Activated T-cell treated with anti-CD3 and anti-CD28 coated beads, Interleukin-2, amount 50 U/mL, for 72 hours (primary cell): ENCODE measurements at regions not wholly inside any gene's neighbourhood (a gene's known extent, or its start where the extent isn't known, plus 50 kb on each side); places are given as distances from the start of the nearest gene placed in this dataset.

Source experiments
- ATAC-seq, 2 donors: fragments of 150-1000 bp; cut with Tn5 transposase; replicated peaks in 1 of 2; 2 replicates each; pipeline ENCODE4 v1.10.0; 2021; ENCODE audit warnings: moderate library complexity in 2 of 2, mild to moderate bottlenecking in 1 of 2
- DNase-seq, 2 donors: peaks; one replicate each; pipeline ENCODE4 v3.0.0; 2021 to 2022; ENCODE audit warnings: mixed read lengths in 1 of 2
- H3K27ac Mint-ChIP-seq: one replicate; pipeline ENCODE4 v1.8.0; 2022; ENCODE audit warnings: mild to moderate bottlenecking, moderate library complexity, mixed read lengths
- H3K27me3 Mint-ChIP-seq: one replicate; pipeline ENCODE4 v1.8.0; 2022; ENCODE audit warnings: low read depth, mixed read lengths
- H3K36me3 Mint-ChIP-seq, 2 donors: one replicate each; pipeline ENCODE4 v1.8.0; 2022; ENCODE audit warnings: mixed read lengths in 2 of 2, mild to moderate bottlenecking in 1 of 2; ENCODE audit not compliant: insufficient read depth in 2 of 2
- H3K4me1 Mint-ChIP-seq: one replicate; pipeline ENCODE4 v1.8.0; 2022; ENCODE audit warnings: low read depth, mixed read lengths
- H3K4me3 Mint-ChIP-seq, 2 donors: one replicate each; pipeline ENCODE4 v1.8.0; 2022; ENCODE audit warnings: mild to moderate bottlenecking in 2 of 2, mixed read lengths in 2 of 2, moderate library complexity in 2 of 2
- H3K9me3 Mint-ChIP-seq, 2 donors: one replicate each; pipeline ENCODE4 v1.8.0; 2022; ENCODE audit warnings: mixed read lengths in 2 of 2

GRCh38 chrX:45788941-45789348, 588.3 kb upstream of the DIPK2B start:
- no peak for DNase-seq
- no peaks in the 10 kb centered on the region for H3K9me3 Mint-ChIP-seq
- peaks cover 22% of the 10 kb centered on the region for H3K27me3 Mint-ChIP-seq
- peak in 1 of 2 donors; percentile 30 for ATAC-seq
- peaks cover 66% of the 10 kb centered on the region for H3K4me1 Mint-ChIP-seq
- H3K27ac Mint-ChIP-seq = peak overlapping the region; percentile 43
- H3K36me3 Mint-ChIP-seq = peaks cover 4 to 26% of the 10 kb centered on the region in 2 donors
- H3K4me3 Mint-ChIP-seq = peak overlapping the region in 1 of 2 donors; percentile 60

- DNase-seq (no peak), ATAC-seq (no peak)
- Mint-ChIP-seq H3K4me3 (peak overlapping the region in 1 of 2 donors; percentile 60), H3K4me1 (peaks cover 64% of the 10 kb centered on the region), H3K27ac (peak overlapping the region; percentile 43), H3K9me3 (no peaks in the 10 kb centered on the region), H3K36me3 (peaks cover 4 to 23% of the 10 kb centered on the region in 2 donors), H3K27me3 (peaks cover 22% of the 10 kb centered on the region)
Observed at GRCh38 chrX:45788315-45788714, 587.6 kb upstream of the DIPK2B start.

GRCh38 chrX:45784590-45784989, 583.9 kb upstream of the DIPK2B start:
- no peak overlapping the region for H3K4me3 Mint-ChIP-seq
- peaks cover 71% of the 10 kb centered on the region for H3K4me1 Mint-ChIP-seq
- DNase-seq (no peak), ATAC-seq (no peak)
- H3K27me3 Mint-ChIP-seq = peaks cover 21% of the 10 kb centered on the region
- peaks cover 11 to 17% of the 10 kb centered on the region in 2 donors for H3K36me3 Mint-ChIP-seq
- H3K9me3 Mint-ChIP-seq = no peaks in the 10 kb centered on the region
- peak overlapping the region; percentile 55 for H3K27ac Mint-ChIP-seq

- Mint-ChIP-seq H3K4me3 (no peak overlapping the region), H3K27me3 (peaks cover 22% of the 10 kb centered on the region), H3K9me3 (peaks cover 0 to 5% of the 10 kb centered on the region in 2 donors), H3K4me1 (peaks cover 72% of the 10 kb centered on the region), H3K36me3 (peaks cover 13 to 19% of the 10 kb centered on the region in 2 donors), H3K27ac (peak overlapping the region; percentile 79)
- DNase-seq (no peak), ATAC-seq (no peak)
Observed at GRCh38 chrX:45783002-45783401, 582.3 kb upstream of the DIPK2B start.

GRCh38 chrX:45781901-45782553, 581.4 kb upstream of the DIPK2B start:
- ATAC-seq (peak in 1 of 2 donors; percentile 66), DNase-seq (no peak)
- H3K4me3 Mint-ChIP-seq = peak overlapping the region in 1 of 2 donors; percentile 27
- H3K9me3 Mint-ChIP-seq = peaks cover 0 to 5% of the 10 kb centered on the region in 2 donors
- H3K27me3 Mint-ChIP-seq = peaks cover 26% of the 10 kb centered on the region
- peak overlapping the region; percentile 79 for H3K27ac Mint-ChIP-seq
- peaks cover 14 to 19% of the 10 kb centered on the region in 2 donors for H3K36me3 Mint-ChIP-seq
- peaks cover 72% of the 10 kb centered on the region for H3K4me1 Mint-ChIP-seq

- H3K4me3 Mint-ChIP-seq = peak overlapping the region in 1 of 2 donors; percentile 29
- peaks cover 86% of the 10 kb centered on the region for H3K4me1 Mint-ChIP-seq
- peak in 1 of 2 donors; percentile 10 for ATAC-seq
- peaks cover 14 to 16% of the 10 kb centered on the region in 2 donors for H3K36me3 Mint-ChIP-seq
- H3K27ac Mint-ChIP-seq = peak overlapping the region; percentile 28
- peaks cover 36% of the 10 kb centered on the region for H3K27me3 Mint-ChIP-seq
- no peak for DNase-seq
- peaks cover 0 to 5% of the 10 kb centered on the region in 2 donors for H3K9me3 Mint-ChIP-seq
Observed at GRCh38 chrX:45778616-45779015, 577.9 kb upstream of the DIPK2B start.

- H3K36me3 Mint-ChIP-seq = peaks cover 9 to 12% of the 10 kb centered on the region in 2 donors
- peak overlapping the region; percentile 75 for H3K27ac Mint-ChIP-seq
- DNase-seq (no peak), ATAC-seq (no peak)
- peaks cover 40% of the 10 kb centered on the region for H3K27me3 Mint-ChIP-seq
- H3K4me1 Mint-ChIP-seq = peaks cover 89% of the 10 kb centered on the region
- peaks cover 0 to 5% of the 10 kb centered on the region in 2 donors for H3K9me3 Mint-ChIP-seq
- peak overlapping the region; percentile 13 to 56 for H3K4me3 Mint-ChIP-seq
Observed at GRCh38 chrX:45777366-45777765, 576.7 kb upstream of the DIPK2B start.

- ATAC-seq (no peak), DNase-seq (no peak)
- peaks cover 8 to 15% of the 10 kb centered on the region in 2 donors for H3K36me3 Mint-ChIP-seq
- H3K4me1 Mint-ChIP-seq = peaks cover 96% of the 10 kb centered on the region
- no peak overlapping the region for H3K27ac Mint-ChIP-seq
- H3K9me3 Mint-ChIP-seq = peaks cover 0 to 5% of the 10 kb centered on the region in 2 donors
- H3K4me3 Mint-ChIP-seq = peak overlapping the region in 1 of 2 donors; percentile 31
- H3K27me3 Mint-ChIP-seq = peaks cover 56% of the 10 kb centered on the region
Observed at GRCh38 chrX:45775468-45775867, 574.8 kb upstream of the DIPK2B start.

- Mint-ChIP-seq H3K4me3 (peak overlapping the region; percentile 31 to 33), H3K4me1 (peaks cover 92% of the 10 kb centered on the region), H3K36me3 (peaks cover 7 to 12% of the 10 kb centered on the region in 2 donors), H3K27ac (peak overlapping the region; percentile 19), H3K27me3 (peaks cover 53% of the 10 kb centered on the region), H3K9me3 (peaks cover 0 to 5% of the 10 kb centered on the region in 2 donors)
- ATAC-seq = peak; percentile 10 to 18
- peak in 1 of 2 donors; percentile 34 for DNase-seq
Observed at GRCh38 chrX:45774961-45775360, 574.3 kb upstream of the DIPK2B start.

- DNase-seq = no peak
- Mint-ChIP-seq H3K27me3 (peaks cover 50% of the 10 kb centered on the region), H3K4me3 (peak overlapping the region; percentile 15 to 100), H3K9me3 (no peaks in the 10 kb centered on the region), H3K27ac (peak overlapping the region; percentile 94), H3K36me3 (peaks cover 3 to 11% of the 10 kb centered on the region in 2 donors), H3K4me1 (peaks cover 83% of the 10 kb centered on the region)
- ATAC-seq = no peak
Observed at GRCh38 chrX:45773572-45773971, 572.9 kb upstream of the DIPK2B start.

- peak; percentile 76 for ATAC-seq
- H3K36me3 Mint-ChIP-seq = peaks cover 5 to 16% of the 10 kb centered on the region in 2 donors
- H3K4me3 Mint-ChIP-seq = peak overlapping the region; percentile 84 to 100
- DNase-seq = peak; percentile 56 to 67
- no peaks in the 10 kb centered on the region for H3K9me3 Mint-ChIP-seq
- peaks cover 43% of the 10 kb centered on the region for H3K27me3 Mint-ChIP-seq
- H3K4me1 Mint-ChIP-seq = peaks cover 74% of the 10 kb centered on the region
- peak overlapping the region; percentile 94 for H3K27ac Mint-ChIP-seq
Observed at GRCh38 chrX:45771560-45772340, 571.1 kb upstream of the DIPK2B start.

GRCh38 chrX:45771114-45771513, 570.4 kb upstream of the DIPK2B start:
- Mint-ChIP-seq H3K4me3 (peak overlapping the region; percentile 84 to 100), H3K4me1 (peaks cover 68% of the 10 kb centered on the region), H3K9me3 (no peaks in the 10 kb centered on the region), H3K27ac (peak overlapping the region; percentile 94), H3K27me3 (peaks cover 39% of the 10 kb centered on the region), H3K36me3 (peaks cover 5 to 16% of the 10 kb centered on the region in 2 donors)
- DNase-seq (no peak), ATAC-seq (no peak)
